A673 (cell line): ENCODE measurements at regions not wholly inside any gene's neighbourhood (a gene's known extent, or its start where the extent isn't known, plus 50 kb on each side); places are given as distances from the start of the nearest gene placed in this dataset.

Experiments
- BruUV-seq: library from RNA; stranded (reverse); fragments of 400-500 nt; replicated peaks from 2 replicates; lab custom pipeline; 2021; lab: Mats Ljungman, UMichigan
- CTCF ChIA-PET: fragments of 300-600 bp; sonication (Branson Sonifier 250); formaldehyde crosslinking; loops from one replicate; lab custom pipeline; 2022; ENCODE audit warnings: antibody characterized with exemption; lab: Charles Lee
- POLR2A ChIA-PET: fragments of 300-600 bp; sonication (Branson Sonifier 250); formaldehyde crosslinking; loops from one replicate; lab custom pipeline; 2022; ENCODE audit warnings: antibody characterized with exemption; ENCODE audit not compliant: low non-redundant PET; lab: Charles Lee
- DNase-seq: peaks from one replicate; pipeline ENCODE4 v3.0.0-alpha.2; 2015; ENCODE audit warnings: low spot score
- H3K27ac ChIP-seq: fragments of 200-600 bp; sonication (generic); 2 replicates; pipeline ENCODE4 v1.5.1; 2016; ENCODE audit warnings: mixed run types, low read depth, mild to moderate bottlenecking, mixed read lengths, antibody characterized with exemption, low read length; ENCODE audit not compliant: poor library complexity, severe bottlenecking
- H3K27me3 ChIP-seq: fragments of 200-600 bp; sonication (generic); replicated peaks from 2 replicates; pipeline ENCODE4 v1.6.1; 2017; ENCODE audit warnings: mixed run types, low read depth, mild to moderate bottlenecking, mixed read lengths, antibody characterized with exemption, low read length; ENCODE audit not compliant: insufficient read depth, poor library complexity
- H3K36me3 ChIP-seq: fragments of 200-600 bp; sonication (generic); 2 replicates; pipeline ENCODE4 v1.6.1; 2016; ENCODE audit warnings: mixed run types, mild to moderate bottlenecking, mixed read lengths, antibody characterized with exemption, low read length; ENCODE audit not compliant: insufficient read depth, poor library complexity, severe bottlenecking
- H3K4me1 ChIP-seq: fragments of 200-600 bp; sonication (generic); 2 replicates; pipeline ENCODE4 v1.6.1; 2017; ENCODE audit warnings: mixed run types, mild to moderate bottlenecking, mixed read lengths, antibody characterized with exemption, low read length; ENCODE audit not compliant: insufficient read depth, poor library complexity, severe bottlenecking
- H3K4me3 ChIP-seq: fragments of 200-600 bp; sonication (generic); 2 replicates; pipeline ENCODE4 v1.5.1; 2016; ENCODE audit warnings: low read depth, mixed run types, mild to moderate bottlenecking, mixed read lengths, low read length; ENCODE audit not compliant: poor library complexity, severe bottlenecking
- H3K9me3 ChIP-seq: fragments of 200-600 bp; sonication (generic); 2 replicates; pipeline ENCODE4 v1.6.1; 2016; ENCODE audit warnings: mixed run types, low read depth, mild to moderate bottlenecking, mixed read lengths, antibody characterized with exemption, low read length; ENCODE audit not compliant: poor library complexity, severe bottlenecking
- EZH2 ChIP-seq: fragments of 200-600 bp; sonication (generic); IDR thresholded peaks from 2 replicates; pipeline ENCODE4 v1.6.1; 2017; ENCODE audit warnings: borderline replicate concordance, low read depth, mild to moderate bottlenecking, mixed read lengths, antibody characterized with exemption, low read length; ENCODE audit not compliant: poor library complexity, severe bottlenecking
- intact Hi-C: fragments of 100-400 bp; cut with micrococcal nuclease; formaldehyde crosslinking; loops from one replicate; pipeline ENCODE4 v1.10.0; 2022; ENCODE audit not compliant: unreplicated experiment
- TF ChIP-seq, protein P1 (sequence below): fragments of 300-800, 200-600 bp; sonication (generic); conservative IDR thresholded peaks from 2 replicates; pipeline ENCODE4 v1.5.1; 2017; ENCODE audit warnings: low read depth, mild to moderate bottlenecking, antibody characterized with exemption, low read length, moderate library complexity, mixed read lengths

DNA sequence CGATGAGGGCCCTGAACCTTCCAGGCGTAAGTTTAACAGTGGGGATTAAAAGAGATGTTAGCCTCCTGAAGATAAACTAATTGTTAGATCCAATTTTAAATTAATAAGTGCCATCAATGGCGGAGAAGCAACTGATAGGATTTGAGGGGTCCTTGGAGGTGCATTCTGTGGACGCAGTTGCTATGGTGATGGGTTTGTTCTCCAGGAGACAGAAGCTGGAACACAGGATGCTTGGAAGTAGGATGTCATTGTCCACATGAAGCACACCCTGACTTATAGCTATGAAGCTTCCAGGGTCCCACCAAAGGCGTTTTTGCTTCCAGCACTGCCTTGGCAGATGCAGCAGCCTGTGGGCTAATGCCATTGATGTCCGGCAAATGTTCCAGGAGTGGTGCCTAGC is 331.0 kb upstream of the IL12A start:
- no peaks in the 10 kb centered on the region for H3K9me3 ChIP-seq
- CTCF ChIA-PET: no interaction called here

DNA sequence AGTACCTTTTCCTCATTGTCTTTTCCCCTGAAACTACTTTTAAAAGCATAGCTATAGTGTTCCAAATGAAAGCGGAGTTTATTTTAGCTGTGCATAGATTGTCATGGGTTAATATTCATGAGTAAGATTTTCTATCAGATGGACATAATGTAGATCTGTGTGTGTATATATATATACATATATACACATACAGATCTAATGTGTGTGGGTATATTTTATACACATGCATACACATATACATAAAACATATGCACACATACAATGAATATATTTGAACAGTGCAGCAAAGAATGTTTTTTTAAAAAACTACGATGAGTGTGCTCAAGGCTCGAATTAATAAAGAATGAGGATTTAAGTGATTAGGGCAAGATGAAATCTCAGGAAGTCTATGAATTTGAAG is 328.3 kb upstream of the IL12A start:
- Histone ChIP-seq H3K4me3 (no peak overlapping the region), H3K27me3 (peaks cover 3% of the 10 kb centered on the region), H3K9me3 (no peaks in the 10 kb centered on the region), H3K36me3 (no peaks in the 10 kb centered on the region), H3K4me1 (no peaks in the 10 kb centered on the region), H3K27ac (no peak overlapping the region)
- BruUV-seq: no TSS peak
- ChIA-PET CTCF (no interaction called here), POLR2A (no interaction called here)
- TF ChIP-seq, protein P1, sequence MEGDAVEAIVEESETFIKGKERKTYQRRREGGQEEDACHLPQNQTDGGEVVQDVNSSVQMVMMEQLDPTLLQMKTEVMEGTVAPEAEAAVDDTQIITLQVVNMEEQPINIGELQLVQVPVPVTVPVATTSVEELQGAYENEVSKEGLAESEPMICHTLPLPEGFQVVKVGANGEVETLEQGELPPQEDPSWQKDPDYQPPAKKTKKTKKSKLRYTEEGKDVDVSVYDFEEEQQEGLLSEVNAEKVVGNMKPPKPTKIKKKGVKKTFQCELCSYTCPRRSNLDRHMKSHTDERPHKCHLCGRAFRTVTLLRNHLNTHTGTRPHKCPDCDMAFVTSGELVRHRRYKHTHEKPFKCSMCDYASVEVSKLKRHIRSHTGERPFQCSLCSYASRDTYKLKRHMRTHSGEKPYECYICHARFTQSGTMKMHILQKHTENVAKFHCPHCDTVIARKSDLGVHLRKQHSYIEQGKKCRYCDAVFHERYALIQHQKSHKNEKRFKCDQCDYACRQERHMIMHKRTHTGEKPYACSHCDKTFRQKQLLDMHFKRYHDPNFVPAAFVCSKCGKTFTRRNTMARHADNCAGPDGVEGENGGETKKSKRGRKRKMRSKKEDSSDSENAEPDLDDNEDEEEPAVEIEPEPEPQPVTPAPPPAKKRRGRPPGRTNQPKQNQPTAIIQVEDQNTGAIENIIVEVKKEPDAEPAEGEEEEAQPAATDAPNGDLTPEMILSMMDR: no peak
- TF ChIP-seq EZH2: no peak
- no peak for DNase-seq
- intact Hi-C loops: no loop called here

More for the DNA sequence above, 331.0 kb upstream of the IL12A start:
- H3K4me3 ChIP-seq: no peak overlapping the region
- POLR2A ChIA-PET: no interaction called here
- TF ChIP-seq EZH2: no peak
- TF ChIP-seq, protein P1: no peak
- H3K36me3 ChIP-seq: no peaks in the 10 kb centered on the region
- no peak for DNase-seq
- BruUV-seq: no TSS peak
- intact Hi-C loops: no loop called here
- no peaks in the 10 kb centered on the region for H3K4me1 ChIP-seq
- H3K27me3 ChIP-seq: peaks cover 3% of the 10 kb centered on the region
- no peak overlapping the region for H3K27ac ChIP-seq

DNA sequence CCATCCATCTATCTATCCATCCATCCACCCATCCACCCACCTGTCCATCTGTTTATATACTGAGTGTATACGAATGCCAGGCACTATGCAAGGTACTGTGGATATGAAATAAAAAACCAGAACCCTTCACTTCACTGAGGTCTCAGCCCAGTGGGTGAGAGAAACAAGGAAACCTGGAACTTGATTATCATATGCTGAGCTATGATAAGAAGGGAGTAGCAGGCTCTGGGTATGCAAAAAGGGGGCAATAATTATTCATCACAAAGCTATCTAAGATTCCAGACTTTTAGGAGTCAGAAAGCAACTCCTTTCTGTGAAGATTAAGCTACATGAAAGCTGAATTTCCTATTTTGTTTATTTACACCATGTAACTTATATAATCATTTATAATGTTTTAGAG is 327.7 kb upstream of the IL12A start:
- TF ChIP-seq, protein P1: no peak
- TF ChIP-seq EZH2: no peak
- H3K9me3 ChIP-seq: no peaks in the 10 kb centered on the region
- no peak overlapping the region for H3K27ac ChIP-seq
- H3K36me3 ChIP-seq: no peaks in the 10 kb centered on the region
- intact Hi-C loops: no loop called here
- ChIA-PET CTCF (no interaction called here), POLR2A (no interaction called here)
- peaks cover 3% of the 10 kb centered on the region for H3K27me3 ChIP-seq
- no TSS peak for BruUV-seq
- no peaks in the 10 kb centered on the region for H3K4me1 ChIP-seq
- no peak overlapping the region for H3K4me3 ChIP-seq
- DNase-seq: no peak
